ENCODE measurements at regions not wholly inside any gene's neighbourhood (a gene's known extent, or its start where the extent isn't known, plus 50 kb on each side); places are given as distances from the start of the nearest gene placed in this dataset.

GRCh38 chr7:94088560-94088959 is 84.4 kb upstream of the BET1 start:
- ATAC-seq (ENCODE audit: low read depth), result peak; percentile 71
- POLR2A ChIA-PET (ENCODE audit: unreplicated experiment), result no interaction called here
- Histone ChIP-seq H3K27me3 (ENCODE audit: control insufficient read depth, insufficient read depth, low read length) (no peaks in the 10 kb centered on the region), H3K79me1 (ENCODE audit: low read depth in 1 of 2, low read length in 2 of 2) (no peaks in the 10 kb centered on the region), H2BK20ac (ENCODE audit: low read depth, low read length) (peak overlapping the region; percentile 72; the same call in 1 of the 2 replicates), H3K4ac (ENCODE audit: low read depth, low read length) (peak overlapping the region; percentile 64), H4K20me1 (ENCODE audit: insufficient read depth, low read length) (no peaks in the 10 kb centered on the region), H3K23ac (ENCODE audit: low read depth, low read length) (no peak overlapping the region), H2BK5ac (ENCODE audit: low read depth, low read length, poor library complexity, severe bottlenecking) (peak overlapping the region; percentile 77), H3K36me3 (ENCODE audit: control insufficient read depth, insufficient read depth, low read length) (no peaks in the 10 kb centered on the region), H3K56ac (ENCODE audit: extremely low read depth, insufficient read depth, low read length) (no peak overlapping the region), H2AK9ac (replicated peaks; ENCODE audit: low read depth, low read length, poor library complexity) (no peak overlapping the region), H3K9me1 (ENCODE audit: insufficient read depth, low read length) (no peaks in the 10 kb centered on the region), H2BK120ac (ENCODE audit: low read depth, low read length) (peak overlapping the region; percentile 75), H2BK15ac (ENCODE audit: low read depth, low read length) (peak overlapping the region; percentile 38; the same call in 1 of the 3 replicates), H3K9ac (ENCODE audit: low read depth, low read length) (no peak overlapping the region), H3K4me1 (ENCODE audit: control insufficient read depth, insufficient read depth, low read length) (peaks cover 9% of the 10 kb centered on the region), H3K14ac (replicated peaks; ENCODE audit: low read depth, low read length) (peak overlapping the region; percentile 54; the same call in 1 of the 2 replicates), H2AFZ (replicated peaks; ENCODE audit: low read length, poor library complexity) (no peak overlapping the region), H2AK5ac (ENCODE audit: low read depth, low read length) (peak overlapping the region; percentile 88; the same call in 1 of the 2 replicates), H3K18ac (ENCODE audit: low read depth, low read length) (peak overlapping the region; percentile 84; the same call in 1 of the 2 replicates), H3K4me3 (ENCODE audit: insufficient read depth, low read depth, low read length) (no peak overlapping the region), H4K5ac (ENCODE audit: low read depth, low read length) (peak overlapping the region; percentile 87; the same call in 1 of the 2 replicates), H3K4me2 (ENCODE audit: low read depth, low read length) (peak overlapping the region; percentile 72), H3K27ac (ENCODE audit: insufficient read depth, low read length) (peak overlapping the region; percentile 62; the same call in 1 of the 2 replicates), H4K8ac (ENCODE audit: low read depth in 2 of 2, low read length in 2 of 2) (peak overlapping the region; percentile 50 to 74; a peak in 3 of 4 replicates), H4K91ac (ENCODE audit: insufficient read depth, low read depth, low read length) (peak overlapping the region; percentile 67), H3K9me3 (ENCODE audit: control insufficient read depth, insufficient read depth, low read length) (no peaks in the 10 kb centered on the region)
- intact Hi-C loops (cut with micrococcal nuclease), result loop anchor here (1.0 to 5.0 kb wide), 3 partner anchors 135 to 189 kb away; no protein-coding TSS in a partner anchor
- no TSS peak for BruUV-seq (replicated peaks)
- CTCF ChIA-PET, result interaction anchor here (1.2 kb wide), 1 partner anchor 10 kb away, joined by 3 read pairs; no protein-coding TSS in a partner anchor
- dilution Hi-C loops (cut with HindIII; ENCODE audit: low sequenced_read_pairs, unreplicated experiment), result no loop called here
- TF ChIP-seq RAD21 (IDR thresholded peaks at IDR 0.05; ENCODE audit: low read length), result no peak
- peak; percentile 62; the same call in 1 of the 2 replicates for TF ChIP-seq NFE2L2 (IDR thresholded peaks at IDR 0.05; ENCODE audit: low read depth, low read length)
- in situ Hi-C loops (cut with MboI; ENCODE audit: low sequenced_read_pairs), result no loop called here
- peak; percentile 57 for DNase-seq

Data from IMR-90 (cell line).